Liver (tissue), 3 donors: ENCODE measurements at regions not wholly inside any gene's neighbourhood (a gene's known extent, or its start where the extent isn't known, plus 50 kb on each side); places are given as distances from the start of the nearest gene placed in this dataset.

Experiments used
- ATF3 ChIP-seq: IDR thresholded peaks from 2 replicates; pipeline ENCODE4 v1.6.1; 2016; ENCODE audit warnings: antibody characterized with exemption
- CTCF ChIP-seq: fragments of 150-350 bp; IDR thresholded peaks from 2 replicates; pipeline ENCODE4 v1.5.1; 2017; ENCODE audit warnings: improper control_type of control experiment, low read depth, low read length; ENCODE audit not compliant: missing input control
- EGR1 ChIP-seq, 2 donors: IDR thresholded peaks; 2 replicates each; pipeline ENCODE4 v1.6.1; 2016 to 2018; ENCODE audit warnings: antibody characterized with exemption in 2 of 2, low read depth in 2 of 2
- JUND ChIP-seq, 2 donors: IDR thresholded peaks; 2 replicates each; pipeline ENCODE4 v1.6.1; 2016; ENCODE audit warnings: antibody characterized with exemption in 2 of 2
- MAX ChIP-seq: IDR thresholded peaks from 2 replicates; pipeline ENCODE4 v1.6.1; 2016; ENCODE audit warnings: antibody characterized with exemption
- RAD21 ChIP-seq, 2 donors: IDR thresholded peaks; 2 replicates each; pipeline ENCODE4 v1.6.1; 2016; ENCODE audit warnings: antibody characterized with exemption in 2 of 2, mild to moderate bottlenecking in 2 of 2
- REST ChIP-seq: IDR thresholded peaks from 2 replicates; pipeline ENCODE4 v1.6.1; 2016; ENCODE audit warnings: antibody characterized with exemption, mild to moderate bottlenecking
- SP1 ChIP-seq: IDR thresholded peaks from 2 replicates; pipeline ENCODE4 v1.6.1; 2018; ENCODE audit warnings: antibody characterized with exemption, mild to moderate bottlenecking
- TAF1 ChIP-seq: conservative IDR thresholded peaks from 2 replicates; pipeline ENCODE4 v1.6.1; 2016; ENCODE audit warnings: antibody characterized with exemption, mild to moderate bottlenecking
- YY1 ChIP-seq: IDR thresholded peaks from 2 replicates; pipeline ENCODE4 v1.6.1; 2016; ENCODE audit warnings: antibody characterized with exemption, mild to moderate bottlenecking
- ZBTB33 ChIP-seq: IDR thresholded peaks from 2 replicates; pipeline ENCODE4 v1.6.1; 2016; ENCODE audit warnings: antibody characterized with exemption
- donor health status: healthy.
- donor health status: healthy.

- TF ChIP-seq ATF3 (no peak), CTCF (no peak), RAD21 (IDR thresholded peaks at IDR 0.05) (no peak), JUND (IDR thresholded peaks at IDR 0.05) (no peak), REST (no peak), SP1 (no peak), TAF1 (no peak), MAX (no peak), EGR1 (IDR thresholded peaks at IDR 0.05; ENCODE audit: low read depth in 2 of 2) (no peak), YY1 (no peak), ZBTB33 (no peak)
Observed at GRCh38 chr9:134491856-134492255, 149.7 kb upstream of the COL5A1 start.
